Fibroblast of pulmonary artery (primary cell): ENCODE measurements at regions not wholly inside any gene's neighbourhood (a gene's known extent, or its start where the extent isn't known, plus 50 kb on each side); places are given as distances from the start of the nearest gene placed in this dataset.

Experiments used
- DNase-seq: peaks from one replicate; pipeline ENCODE4 v3.0.0-alpha.2; 2010; ENCODE audit warnings: low read depth
- H3K4me3 ChIP-seq: replicated peaks from 2 replicates; pipeline ENCODE4 v1.5.1; 2011; ENCODE audit warnings: low read depth, mild to moderate bottlenecking, control low read depth, low read length, moderate library complexity
- TF ChIP-seq, protein P1 (sequence below): IDR thresholded peaks from 2 replicates; pipeline ENCODE4 v1.5.1; 2011; ENCODE audit warnings: mild to moderate bottlenecking, control low read depth, low read length, inconsistent platforms; ENCODE audit errors: missing control alignments

DNA sequence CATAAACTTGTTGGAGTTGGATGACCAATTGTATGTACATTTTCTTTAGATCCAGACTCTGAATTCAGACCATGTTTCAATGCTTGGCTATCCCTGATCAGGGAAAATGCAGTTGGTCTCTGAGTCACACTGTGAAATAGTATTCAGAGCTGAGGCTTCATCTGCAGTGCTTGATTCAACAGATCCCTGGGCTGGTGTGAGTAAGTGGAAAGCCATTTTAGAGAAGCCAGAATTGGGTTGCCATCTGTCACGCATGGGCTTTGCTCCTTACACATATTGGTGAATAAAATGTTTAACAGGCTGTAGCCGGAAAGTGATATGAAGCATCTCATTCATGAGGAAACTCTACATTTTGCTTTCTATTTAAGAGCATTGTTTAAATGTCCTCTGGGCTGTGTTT, 50.0 kb upstream of the ACYP2 start:
- H3K4me3 ChIP-seq, result no peak overlapping the region
- DNase-seq, result no peak
- TF ChIP-seq, protein P1, sequence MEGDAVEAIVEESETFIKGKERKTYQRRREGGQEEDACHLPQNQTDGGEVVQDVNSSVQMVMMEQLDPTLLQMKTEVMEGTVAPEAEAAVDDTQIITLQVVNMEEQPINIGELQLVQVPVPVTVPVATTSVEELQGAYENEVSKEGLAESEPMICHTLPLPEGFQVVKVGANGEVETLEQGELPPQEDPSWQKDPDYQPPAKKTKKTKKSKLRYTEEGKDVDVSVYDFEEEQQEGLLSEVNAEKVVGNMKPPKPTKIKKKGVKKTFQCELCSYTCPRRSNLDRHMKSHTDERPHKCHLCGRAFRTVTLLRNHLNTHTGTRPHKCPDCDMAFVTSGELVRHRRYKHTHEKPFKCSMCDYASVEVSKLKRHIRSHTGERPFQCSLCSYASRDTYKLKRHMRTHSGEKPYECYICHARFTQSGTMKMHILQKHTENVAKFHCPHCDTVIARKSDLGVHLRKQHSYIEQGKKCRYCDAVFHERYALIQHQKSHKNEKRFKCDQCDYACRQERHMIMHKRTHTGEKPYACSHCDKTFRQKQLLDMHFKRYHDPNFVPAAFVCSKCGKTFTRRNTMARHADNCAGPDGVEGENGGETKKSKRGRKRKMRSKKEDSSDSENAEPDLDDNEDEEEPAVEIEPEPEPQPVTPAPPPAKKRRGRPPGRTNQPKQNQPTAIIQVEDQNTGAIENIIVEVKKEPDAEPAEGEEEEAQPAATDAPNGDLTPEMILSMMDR, result no peak

DNA sequence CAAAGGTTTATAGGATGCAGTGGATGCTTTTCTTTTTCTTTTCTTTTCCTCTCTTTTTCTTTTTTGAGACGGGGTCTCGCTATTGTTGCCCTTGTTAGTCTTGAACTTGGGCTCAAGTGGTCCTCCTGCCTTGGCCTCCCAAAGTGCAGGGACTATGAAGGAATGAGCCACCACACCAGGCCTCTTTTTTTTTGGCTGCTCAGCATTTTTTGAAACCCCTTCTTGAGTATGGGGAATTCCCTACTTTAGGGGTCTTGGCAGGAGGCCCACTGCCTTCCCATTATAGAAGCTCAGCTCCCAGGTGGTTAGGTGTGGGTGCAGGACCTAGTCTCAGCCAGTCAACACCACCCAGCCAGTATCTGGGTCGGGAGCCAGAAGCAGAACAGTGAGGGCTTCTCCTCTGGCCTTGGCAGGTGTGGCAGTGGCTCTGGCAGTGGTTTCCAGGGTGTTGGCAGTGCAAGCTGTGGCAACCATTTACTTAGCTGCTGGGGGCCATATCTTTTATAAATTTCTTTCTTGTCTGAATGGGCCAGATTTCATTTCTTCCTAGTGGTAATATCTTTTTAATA, 51.4 kb upstream of the ACYP2 start:
- DNase-seq, result no peak
- TF ChIP-seq, protein P1, result no peak
- no peak overlapping the region for H3K4me3 ChIP-seq

DNA sequence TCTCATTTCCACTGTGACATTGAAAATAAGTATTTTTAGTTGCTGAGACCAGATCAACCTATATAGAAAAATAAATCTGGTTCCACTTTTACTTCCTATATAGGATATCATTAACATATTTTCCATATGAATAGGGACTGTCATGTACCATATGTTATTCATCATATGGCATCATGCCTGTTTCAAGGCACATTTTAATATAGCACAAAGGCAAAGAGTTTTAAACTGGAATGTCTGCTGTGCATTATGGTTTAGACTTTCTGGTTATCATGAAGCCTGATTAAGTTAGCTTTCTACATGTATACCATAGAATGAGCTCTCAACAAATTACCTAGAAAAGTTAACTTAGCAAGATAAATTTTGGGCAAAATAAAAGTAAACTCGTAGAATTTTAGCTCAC, 53.0 kb upstream of the ACYP2 start:
- TF ChIP-seq, protein P1, result no peak
- no peak for DNase-seq

DNA sequence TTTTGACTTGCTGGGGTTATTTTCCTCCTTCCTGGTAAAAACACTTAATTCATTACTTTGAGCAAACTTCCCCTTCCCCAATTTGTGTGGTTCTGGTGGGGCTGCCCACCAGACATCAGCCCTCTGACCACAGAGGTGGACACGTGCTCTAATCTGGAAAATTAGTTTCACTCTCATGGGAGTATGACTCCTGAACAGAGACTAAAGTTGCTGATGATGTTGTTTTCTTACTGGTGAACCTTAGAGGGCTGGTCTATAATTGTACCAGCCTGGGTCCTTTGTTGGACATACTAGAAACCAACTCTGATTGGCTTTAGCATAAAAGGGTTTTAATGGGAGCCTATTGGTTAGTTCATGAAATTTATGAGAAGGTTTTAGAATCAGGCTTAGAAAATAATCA, 54.1 kb upstream of the ACYP2 start:
- no peak for DNase-seq
- H3K4me3 ChIP-seq, result no peak overlapping the region
- TF ChIP-seq, protein P1, result no peak

More for the DNA sequence above, 53.0 kb upstream of the ACYP2 start:
- no peak overlapping the region for H3K4me3 ChIP-seq

DNA sequence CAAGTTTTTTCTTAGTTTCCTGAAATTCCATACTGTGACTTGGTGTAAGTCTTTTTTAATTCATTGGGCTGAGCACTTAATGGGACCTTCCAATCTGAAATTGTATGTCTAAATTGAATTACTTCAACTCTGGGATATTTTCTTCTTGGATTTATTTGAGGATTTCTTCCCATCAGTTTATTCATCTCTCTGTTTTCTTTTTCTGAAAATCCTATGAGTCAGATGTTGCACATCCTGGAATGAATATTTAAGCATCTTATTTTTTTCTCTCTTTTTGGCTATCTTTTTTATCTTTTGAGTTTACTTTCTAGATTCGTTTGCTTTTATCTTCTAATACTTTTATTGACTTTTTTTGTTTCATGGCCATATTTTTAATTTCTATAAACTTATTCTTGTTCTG, 55.4 kb upstream of the ACYP2 start:
- DNase-seq, result no peak
- no peak overlapping the region for H3K4me3 ChIP-seq
- TF ChIP-seq, protein P1, result no peak

DNA sequence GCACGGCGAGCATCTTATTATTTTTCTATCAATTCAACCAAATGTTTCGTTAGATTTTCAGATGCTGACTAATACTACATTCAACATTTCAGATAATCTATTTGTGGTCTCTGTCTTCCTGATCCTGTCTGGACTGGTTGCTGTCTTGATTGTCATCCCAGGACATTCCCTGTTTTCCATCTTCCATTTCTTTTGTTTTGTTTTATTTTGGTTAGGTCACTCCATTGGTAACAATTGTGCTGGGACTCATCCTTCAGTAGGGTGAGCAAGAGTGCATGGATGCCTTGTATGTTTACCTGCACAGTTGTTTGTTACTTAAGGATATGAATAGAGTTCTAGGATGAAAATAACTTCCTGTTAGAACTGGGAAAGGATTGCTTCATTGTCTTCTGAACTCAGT, 55.9 kb upstream of the ACYP2 start:
- DNase-seq, result no peak
- H3K4me3 ChIP-seq, result no peak overlapping the region
- TF ChIP-seq, protein P1, result no peak

DNA sequence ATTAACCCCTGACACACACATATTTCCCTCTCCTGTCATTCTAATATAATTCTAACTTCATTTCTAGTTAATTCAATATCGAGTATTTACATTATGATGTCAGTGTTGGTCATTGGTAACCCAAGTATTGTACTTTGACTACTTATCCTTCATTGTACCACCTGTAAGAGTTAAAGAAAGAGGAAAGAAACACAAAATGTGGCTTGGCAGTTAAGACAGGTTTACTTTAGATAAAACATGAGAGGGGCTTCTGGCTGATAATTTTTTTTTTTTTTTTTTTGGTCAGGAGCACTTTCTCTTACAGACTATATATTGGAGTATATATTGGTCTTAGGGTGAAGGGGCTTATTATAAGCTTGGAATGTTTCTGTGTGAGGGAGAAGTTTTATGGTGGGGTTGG, 57.0 kb upstream of the ACYP2 start:
- TF ChIP-seq, protein P1, result no peak
- DNase-seq, result no peak
- no peak overlapping the region for H3K4me3 ChIP-seq
